Aorta (tissue), 5 donors: ENCODE measurements at regions not wholly inside any gene's neighbourhood (a gene's known extent, or its start where the extent isn't known, plus 50 kb on each side); places are given as distances from the start of the nearest gene placed in this dataset.

Source experiments
- ATAC-seq: fragments of 200-7000 bp; cut with Tn5 transposase; one replicate; pipeline ENCODE4 v1.9.1; 2022; ENCODE audit warnings: moderate library complexity; ENCODE audit not compliant: low FRiP score
- DNase-seq, 2 donors: peaks; one replicate each; pipeline ENCODE4 v3.0.0-alpha.2; 2020
- H3K27ac ChIP-seq, 2 donors: one replicate each; pipeline ENCODE4 v1.5.1; 2013; ENCODE audit warnings: low read length in 2 of 2, mild to moderate bottlenecking in 2 of 2, moderate library complexity in 2 of 2, control low read depth in 1 of 2, inconsistent platforms in 1 of 2, low read depth in 1 of 2
- H3K27me3 ChIP-seq, 2 donors: one replicate each; pipeline ENCODE4 v1.6.1; 2013; ENCODE audit warnings: control low read depth in 1 of 2, low read length in 1 of 2, mild to moderate bottlenecking in 1 of 2, moderate library complexity in 1 of 2; ENCODE audit not compliant: insufficient read depth in 2 of 2, control insufficient read depth in 1 of 2
- H3K36me3 ChIP-seq, 2 donors: one replicate each; pipeline ENCODE4 v1.6.1; 2013; ENCODE audit warnings: control low read depth in 1 of 2, low read length in 1 of 2, mild to moderate bottlenecking in 1 of 2; ENCODE audit not compliant: insufficient read depth in 2 of 2, control insufficient read depth in 1 of 2
- H3K4me1 ChIP-seq, 2 donors: one replicate each; pipeline ENCODE4 v1.6.1; 2013; ENCODE audit warnings: low read length in 2 of 2, control low read depth in 1 of 2, mild to moderate bottlenecking in 1 of 2, moderate library complexity in 1 of 2; ENCODE audit not compliant: insufficient read depth in 2 of 2, control insufficient read depth in 1 of 2
- H3K4me3 ChIP-seq, 2 donors: one replicate each; pipeline ENCODE4 v1.5.1; 2013; ENCODE audit warnings: low read length in 2 of 2, control low read depth in 1 of 2, mild to moderate bottlenecking in 1 of 2
- H3K9me3 ChIP-seq: one replicate; pipeline ENCODE4 v1.6.1; 2013; ENCODE audit warnings: mild to moderate bottlenecking, low read length; ENCODE audit not compliant: control insufficient read depth
- WGBS, 2 donors: extraction: QIAGEN DNeasy Blood & Tissue Kit; methylation state at CpG; one replicate each; pipeline ENCODE4 v1.1.7; 2013; 5-methylcytosine and 5-hydroxymethylcytosine counted together
- intact Hi-C, 2 donors: fragments of 100-400 bp; cut with DNase I; formaldehyde crosslinking; loops; one replicate each; pipeline versions ENCODE4 v1.14.2 to v1.15.0; 2022
- donor health status: healthy with polysubstance abuse.
- donor health status: Bipolar disorder and iron deficiency.
- donor health status: DM: no; HTN: no; CAD: no.
- donor health status: DM: no; HTN: no; CAD: no.
- donor health status: DM: yes; HTN: yes; CAD: no.

GRCh38 chr20:6685626-6686025 lies 81.9 kb upstream of the BMP2 start:
- H3K27me3 ChIP-seq: no peaks in the 10 kb centered on the region
- no peaks in the 10 kb centered on the region for H3K4me1 ChIP-seq
- H3K9me3 ChIP-seq: no peaks in the 10 kb centered on the region
- WGBS, 2 donors: 68 to 86% methylated on average over 4 of the region's 4 CpGs
- no peaks in the 10 kb centered on the region for H3K36me3 ChIP-seq
- H3K27ac ChIP-seq: no peak overlapping the region
- no peak overlapping the region for H3K4me3 ChIP-seq
- ATAC-seq (no peak), DNase-seq (no peak)
- intact Hi-C loops: no loop called here

GRCh38 chr20:6685181-6685582 lies 82.3 kb upstream of the BMP2 start:
- H3K36me3 ChIP-seq: no peaks in the 10 kb centered on the region
- WGBS, 2 donors: 94 to 96% methylated on average over 5 of the region's 5 CpGs
- intact Hi-C loops: no loop called here
- ATAC-seq: no peak
- H3K4me3 ChIP-seq: no peak overlapping the region
- H3K27me3 ChIP-seq: no peaks in the 10 kb centered on the region
- no peaks in the 10 kb centered on the region for H3K9me3 ChIP-seq
- H3K27ac ChIP-seq: no peak overlapping the region
- H3K4me1 ChIP-seq: no peaks in the 10 kb centered on the region
- DNase-seq: no peak

DNA sequence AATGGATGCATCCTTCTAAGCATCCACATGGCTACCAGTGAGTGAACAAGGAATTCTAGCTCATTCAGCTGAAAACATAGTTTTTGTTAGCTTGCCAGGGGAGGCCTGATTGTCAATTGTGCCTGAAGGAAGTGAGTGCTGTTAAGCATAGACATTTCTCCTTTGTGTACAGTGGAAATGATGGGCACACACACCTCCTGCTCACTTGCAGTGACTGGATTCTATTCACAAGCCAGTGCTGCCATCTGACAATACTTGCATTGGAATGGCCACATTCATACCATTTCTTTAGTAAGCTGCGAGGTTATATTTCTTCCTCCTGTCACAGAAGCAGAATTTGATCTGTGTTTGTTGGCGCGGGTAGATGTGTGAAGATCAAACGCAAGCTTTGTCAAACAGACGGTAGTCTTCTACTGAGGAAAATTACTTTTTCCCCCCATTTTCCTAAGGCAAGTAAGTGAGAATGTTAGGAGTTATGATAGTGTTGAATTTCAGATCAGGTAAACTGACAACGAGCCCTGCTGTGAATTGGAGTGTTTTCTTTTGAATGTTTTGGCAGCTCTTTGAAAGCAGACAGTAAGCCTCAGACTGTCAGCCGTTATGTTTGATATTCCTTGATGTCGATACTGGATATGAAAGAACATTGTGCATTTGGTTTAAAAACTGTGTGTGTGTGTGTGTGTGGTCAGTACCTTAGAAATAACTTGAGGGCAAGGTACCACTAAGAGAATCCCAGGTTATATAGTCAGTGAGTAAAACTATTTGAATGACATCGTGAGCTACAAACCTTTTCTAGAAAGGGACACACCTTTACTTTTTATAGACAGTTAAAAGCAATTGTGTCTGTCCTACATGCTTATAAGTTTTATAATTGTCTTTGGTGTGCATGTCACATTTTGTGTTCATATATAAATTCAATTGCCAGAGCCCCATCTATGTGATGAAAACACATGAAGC lies 84.2 kb upstream of the BMP2 start:
- H3K27me3 ChIP-seq: no peaks in the 10 kb centered on the region
- DNase-seq (no peak), ATAC-seq (no peak)
- no peak overlapping the region for H3K4me3 ChIP-seq
- no peak overlapping the region for H3K27ac ChIP-seq
- H3K36me3 ChIP-seq: no peaks in the 10 kb centered on the region
- intact Hi-C loops: no loop called here
- no peaks in the 10 kb centered on the region for H3K9me3 ChIP-seq
- H3K4me1 ChIP-seq: no peaks in the 10 kb centered on the region
- 73 to 82% methylated on average over 9 of the region's 9 CpGs for WGBS, 2 donors

- Histone ChIP-seq H3K4me1 (no peaks in the 10 kb centered on the region), H3K27me3 (no peaks in the 10 kb centered on the region), H3K9me3 (no peaks in the 10 kb centered on the region), H3K27ac (no peak overlapping the region), H3K4me3 (no peak overlapping the region), H3K36me3 (no peaks in the 10 kb centered on the region)
- no peak for ATAC-seq
- 91 to 95% methylated on average over 7 of the region's 7 CpGs for WGBS, 2 donors
- no peak for DNase-seq
- intact Hi-C loops: no loop called here
Observed at GRCh38 chr20:6680854-6681253, 86.6 kb upstream of the BMP2 start.

- DNase-seq (no peak), ATAC-seq (no peak)
- Histone ChIP-seq H3K36me3 (no peaks in the 10 kb centered on the region), H3K4me3 (no peak overlapping the region), H3K4me1 (no peaks in the 10 kb centered on the region), H3K27ac (no peak overlapping the region), H3K9me3 (no peaks in the 10 kb centered on the region), H3K27me3 (no peaks in the 10 kb centered on the region)
- WGBS, 2 donors: 65 to 75% methylated on average over 2 of the region's 2 CpGs
- intact Hi-C loops: no loop called here
Observed at GRCh38 chr20:6680441-6680840, 87.0 kb upstream of the BMP2 start.

GRCh38 chr20:6679086-6679485 lies 88.4 kb upstream of the BMP2 start:
- intact Hi-C loops: no loop called here
- H3K4me3 ChIP-seq: no peak overlapping the region
- 87 to 94% methylated on average over 2 of the region's 2 CpGs for WGBS, 2 donors
- H3K27ac ChIP-seq: no peak overlapping the region
- DNase-seq (no peak), ATAC-seq (no peak)
- H3K27me3 ChIP-seq: no peaks in the 10 kb centered on the region
- H3K9me3 ChIP-seq: no peaks in the 10 kb centered on the region
- no peaks in the 10 kb centered on the region for H3K36me3 ChIP-seq
- no peaks in the 10 kb centered on the region for H3K4me1 ChIP-seq

- Histone ChIP-seq H3K4me1 (no peaks in the 10 kb centered on the region), H3K4me3 (no peak overlapping the region), H3K27ac (no peak overlapping the region), H3K27me3 (no peaks in the 10 kb centered on the region), H3K36me3 (no peaks in the 10 kb centered on the region), H3K9me3 (no peaks in the 10 kb centered on the region)
- DNase-seq: no peak
- 82 to 93% methylated on average over 1 of the region's 1 CpG for WGBS, 2 donors
- intact Hi-C loops: no loop called here
- no peak for ATAC-seq
Observed at GRCh38 chr20:6678101-6678500, 89.4 kb upstream of the BMP2 start.

DNA sequence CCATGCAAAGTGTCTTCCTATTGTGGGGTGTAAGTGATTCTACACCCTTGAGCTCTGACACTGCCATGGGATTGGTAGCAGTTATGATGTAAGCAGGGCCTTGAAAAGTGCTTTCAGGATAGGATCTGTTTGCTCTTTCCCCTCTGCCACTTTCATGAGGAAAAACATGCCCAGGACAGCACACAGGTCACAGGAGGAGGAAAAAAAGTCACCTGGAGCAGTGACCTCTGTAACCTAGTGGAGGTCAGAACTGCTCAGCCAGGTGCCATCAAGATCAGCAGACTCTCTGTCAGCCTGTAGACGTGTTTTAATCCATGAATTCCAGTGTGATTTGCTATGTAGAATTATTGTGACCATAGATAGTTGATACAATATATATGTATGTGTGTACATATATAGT lies 92.7 kb upstream of the BMP2 start:
- H3K36me3 ChIP-seq: no peaks in the 10 kb centered on the region
- H3K27me3 ChIP-seq: no peaks in the 10 kb centered on the region
- no peak for ATAC-seq
- 50 to 96% methylated on average over 1 of the region's 1 CpG for WGBS, 2 donors
- no peak overlapping the region for H3K27ac ChIP-seq
- no peak for DNase-seq
- peaks cover 1% of the 10 kb centered on the region for H3K9me3 ChIP-seq
- no peaks in the 10 kb centered on the region for H3K4me1 ChIP-seq
- no peak overlapping the region for H3K4me3 ChIP-seq
- intact Hi-C loops: no loop called here

DNA sequence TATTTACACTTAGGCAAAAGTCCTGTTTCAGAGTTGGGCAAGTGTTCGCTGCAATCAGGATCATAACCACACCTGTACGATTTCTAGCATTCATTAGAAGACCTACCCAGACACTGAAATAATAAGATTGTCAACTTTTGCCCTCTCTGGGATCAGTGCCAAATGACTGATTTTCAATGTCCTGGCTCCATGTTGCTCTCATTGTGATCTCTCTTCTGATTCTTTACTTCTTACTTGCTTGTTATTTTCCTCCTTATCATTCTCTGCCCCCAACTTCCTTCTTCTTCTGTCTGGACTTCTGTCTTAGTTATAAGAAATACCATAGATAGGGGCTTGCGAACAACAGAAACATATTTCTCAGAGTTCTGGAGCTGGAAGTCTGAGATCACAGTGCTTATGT lies 94.4 kb upstream of the BMP2 start:
- 80 to 97% methylated on average over 3 of the region's 3 CpGs for WGBS, 2 donors

More for the DNA sequence above, 94.4 kb upstream of the BMP2 start:
- Histone ChIP-seq H3K27ac (no peak overlapping the region), H3K9me3 (peaks cover 1% of the 10 kb centered on the region), H3K4me3 (no peak overlapping the region), H3K36me3 (no peaks in the 10 kb centered on the region), H3K4me1 (no peaks in the 10 kb centered on the region), H3K27me3 (no peaks in the 10 kb centered on the region)
- DNase-seq (no peak), ATAC-seq (no peak)
- intact Hi-C loops: no loop called here
